BE2C (cell line): ENCODE measurements at regions not wholly inside any gene's neighbourhood (a gene's known extent, or its start where the extent isn't known, plus 50 kb on each side); places are given as distances from the start of the nearest gene placed in this dataset.

ENCODE experiments used
- DNase-seq: peaks from one replicate; pipeline ENCODE4 v3.0.0-alpha.2; 2020
- H3K27me3 ChIP-seq: fragments of 250-450 bp; sonication (Bioruptor Pico); 2 replicates; pipeline ENCODE4 v1.5.1; 2020; ENCODE audit warnings: mild to moderate bottlenecking
- H3K36me3 ChIP-seq: fragments of 250-450 bp; sonication (Bioruptor Pico); 2 replicates; pipeline ENCODE4 v1.5.1; 2020; ENCODE audit warnings: mild to moderate bottlenecking
- H3K4me1 ChIP-seq: fragments of 250-450 bp; sonication (Bioruptor Pico); 2 replicates; pipeline ENCODE4 v1.5.1; 2020
- H3K4me3 ChIP-seq: 2 replicates; pipeline ENCODE4 v1.5.1; 2011; ENCODE audit warnings: low read depth, low read length
- H3K9me3 ChIP-seq: fragments of 250-450 bp; sonication (Bioruptor Pico); 2 replicates; pipeline ENCODE4 v1.5.1; 2020
- CTCF ChIP-seq: IDR thresholded peaks from 2 replicates; pipeline ENCODE4 v1.5.1; 2012; ENCODE audit warnings: mild to moderate bottlenecking, low read depth, low read length

- H3K4me1 ChIP-seq = no peaks in the 10 kb centered on the region
- H3K27me3 ChIP-seq = no peaks in the 10 kb centered on the region
- no peak for DNase-seq
- TF ChIP-seq CTCF = no peak
- no peaks in the 10 kb centered on the region for H3K9me3 ChIP-seq
- no peaks in the 10 kb centered on the region for H3K36me3 ChIP-seq
- no peak overlapping the region for H3K4me3 ChIP-seq
Observed at GRCh38 chr18:6493194-6493593, 78.5 kb upstream of the L3MBTL4 start.

- no peak for DNase-seq
- no peaks in the 10 kb centered on the region for H3K9me3 ChIP-seq
- no peak for TF ChIP-seq CTCF
- no peaks in the 10 kb centered on the region for H3K27me3 ChIP-seq
- no peaks in the 10 kb centered on the region for H3K36me3 ChIP-seq
- no peaks in the 10 kb centered on the region for H3K4me1 ChIP-seq
- H3K4me3 ChIP-seq = no peak overlapping the region
Observed at GRCh38 chr18:6495536-6495935, 80.8 kb upstream of the L3MBTL4 start.

GRCh38 chr18:6497543-6497942 lies 82.8 kb upstream of the L3MBTL4 start:
- Histone ChIP-seq H3K4me3 (no peak overlapping the region), H3K27me3 (no peaks in the 10 kb centered on the region), H3K9me3 (no peaks in the 10 kb centered on the region), H3K4me1 (no peaks in the 10 kb centered on the region), H3K36me3 (no peaks in the 10 kb centered on the region)
- no peak for DNase-seq
- TF ChIP-seq CTCF = no peak

GRCh38 chr18:6498289-6498856 lies 83.7 kb upstream of the L3MBTL4 start:
- H3K4me1 ChIP-seq = no peaks in the 10 kb centered on the region
- no peak for DNase-seq
- no peak for TF ChIP-seq CTCF
- H3K36me3 ChIP-seq = no peaks in the 10 kb centered on the region
- H3K9me3 ChIP-seq = no peaks in the 10 kb centered on the region
- H3K4me3 ChIP-seq = no peak overlapping the region
- H3K27me3 ChIP-seq = no peaks in the 10 kb centered on the region

- no peak for DNase-seq
- TF ChIP-seq CTCF = no peak
- Histone ChIP-seq H3K36me3 (no peaks in the 10 kb centered on the region), H3K9me3 (no peaks in the 10 kb centered on the region), H3K27me3 (no peaks in the 10 kb centered on the region), H3K4me3 (no peak overlapping the region), H3K4me1 (no peaks in the 10 kb centered on the region)
Observed at GRCh38 chr18:6504605-6505497, 90.1 kb upstream of the L3MBTL4 start.

GRCh38 chr18:6505498-6505875 lies 90.8 kb upstream of the L3MBTL4 start:
- H3K27me3 ChIP-seq = no peaks in the 10 kb centered on the region
- no peaks in the 10 kb centered on the region for H3K4me1 ChIP-seq
- H3K36me3 ChIP-seq = no peaks in the 10 kb centered on the region
- TF ChIP-seq CTCF = no peak
- no peak overlapping the region for H3K4me3 ChIP-seq
- DNase-seq = no peak
- H3K9me3 ChIP-seq = no peaks in the 10 kb centered on the region
